GM12878 (cell line): ENCODE measurements at regions not wholly inside any gene's neighbourhood (a gene's known extent, or its start where the extent isn't known, plus 50 kb on each side); places are given as distances from the start of the nearest gene placed in this dataset.

ENCODE experiments used
- ATAC-seq: fragments of 200-7000 bp; cut with Tn5 transposase; 3 replicates; pipeline ENCODE4 v1.9.1; 2020; ENCODE audit warnings: mild to moderate bottlenecking, moderate library complexity
- BruUV-seq: library from RNA; stranded (reverse); fragments of 400-500 nt; replicated peaks from 2 replicates; lab custom pipeline; 2021; lab: Mats Ljungman, UMichigan
- CTCF ChIA-PET: fragments of 300-600 bp; sonication (Branson Sonifier 250); formaldehyde crosslinking; extraction: SDS; loops from one replicate; lab custom pipeline; 2021; ENCODE audit warnings: inconsistent platforms; lab: Yijun Ruan, JAX
- POLR2A ChIA-PET: fragments of 350-600 bp; formaldehyde crosslinking; extraction: SDS; loops from one replicate; lab custom pipeline; 2021; ENCODE audit warnings: inconsistent platforms; lab: Charles Lee
- RAD21 ChIA-PET: fragments of 300-600 bp; sonication (Branson Sonifier 250); formaldehyde crosslinking; loops from one replicate; lab custom pipeline; 2023; ENCODE audit warnings: antibody characterized with exemption; ENCODE audit not compliant: unreplicated experiment; lab: Charles Lee
- SMC1A ChIA-PET: fragments of 300-600 bp; sonication (Branson Sonifier 250); formaldehyde crosslinking; loops from one replicate; lab custom pipeline; 2023; ENCODE audit not compliant: unreplicated experiment, uncharacterized antibody; lab: Charles Lee
- DNase-seq: peaks from one replicate; pipeline ENCODE4 v3.0.0-alpha.2; 2011; ENCODE audit warnings: low read depth, low spot score
- FAIRE-seq: peaks from 3 replicates; lab custom pipeline; 2011; peaks lifted over from hg19 to GRCh38; lab: Jason Lieb, UNC
- H2AFZ ChIP-seq: 2 replicates; pipeline ENCODE4 v1.6.0; 2011; ENCODE audit warnings: low read depth, low read length, control low read depth; ENCODE audit not compliant: control insufficient read depth
- H3K27ac ChIP-seq: 2 replicates; pipeline ENCODE4 v1.5.1; 2011; ENCODE audit warnings: control low read depth; ENCODE audit not compliant: control insufficient read depth, insufficient read depth
- H3K27me3 ChIP-seq, 2 experiments: replicated peaks in 1 of 2; 2 replicates each; pipeline versions ENCODE4 v1.6.0 to v1.6.1; 2011; ENCODE audit warnings: low read length in 1 of 2; ENCODE audit not compliant: control insufficient read depth in 2 of 2, insufficient read depth in 2 of 2
- H3K36me3 ChIP-seq, 2 experiments: 2 replicates each; pipeline ENCODE4 v1.5.1; 2011; ENCODE audit warnings: low read length in 1 of 2; ENCODE audit not compliant: control insufficient read depth in 2 of 2, insufficient read depth in 2 of 2
- H3K4me1 ChIP-seq: 2 replicates; pipeline ENCODE4 v1.6.1; 2011; ENCODE audit warnings: mild to moderate bottlenecking, low read length, moderate library complexity, mixed read lengths; ENCODE audit not compliant: control insufficient read depth, insufficient read depth
- H3K4me2 ChIP-seq: 2 replicates; pipeline ENCODE4 v1.6.0; 2011; ENCODE audit warnings: control low read depth; ENCODE audit not compliant: control insufficient read depth, insufficient read depth
- H3K4me3 ChIP-seq: fragments of 200-600 bp; sonication (generic); 2 replicates; pipeline ENCODE4 v1.5.1; 2016
- H3K79me2 ChIP-seq: 2 replicates; pipeline ENCODE4 v1.6.0; 2011; ENCODE audit warnings: low read length; ENCODE audit not compliant: control insufficient read depth, insufficient read depth
- H3K9ac ChIP-seq: 2 replicates; pipeline ENCODE4 v1.8.0; 2011; ENCODE audit warnings: low read length, control low read depth, mixed read lengths; ENCODE audit not compliant: control insufficient read depth, insufficient read depth
- H3K9me3 ChIP-seq: replicated peaks from 3 replicates; pipeline ENCODE4 v1.5.1; 2011; ENCODE audit warnings: mild to moderate bottlenecking, low read length; ENCODE audit not compliant: control insufficient read depth, insufficient read depth
- H4K20me1 ChIP-seq: 2 replicates; pipeline ENCODE4 v1.6.0; 2011; ENCODE audit not compliant: control insufficient read depth, insufficient read depth
- BCL11A ChIP-seq: IDR thresholded peaks from 2 replicates; pipeline ENCODE4 v1.6.1; 2011; ENCODE audit warnings: low read depth, low read length
- BHLHE40 ChIP-seq, 2 experiments: fragments of 450-650 bp in 1 of 2; IDR thresholded peaks; 2 replicates each; pipeline ENCODE4 v1.6.1; 2011 to 2017; ENCODE audit warnings: low read depth in 2 of 2, borderline replicate concordance in 1 of 2, improper control_type of control experiment in 1 of 2, low read length in 1 of 2, mild to moderate bottlenecking in 1 of 2
- EED ChIP-seq: sonication (generic); IDR thresholded peaks from 2 replicates; pipeline ENCODE4 v1.6.1; 2016; ENCODE audit warnings: antibody characterized with exemption, low read depth
- KLF5 ChIP-seq: fragments of 450-650 bp; IDR thresholded peaks from 2 replicates; pipeline ENCODE4 v1.6.1; 2014; ENCODE audit warnings: mild to moderate bottlenecking; ENCODE audit not compliant: partially characterized antibody
- MXI1 ChIP-seq: fragments of 150-350 bp; IDR thresholded peaks from 2 replicates; pipeline ENCODE4 v1.6.1; 2011; ENCODE audit warnings: low read depth, mild to moderate bottlenecking, inconsistent platforms, low read length, improper control_type of control experiment
- MYB ChIP-seq: fragments of 150-350 bp; IDR thresholded peaks from 2 replicates; pipeline ENCODE4 v1.6.1; 2014; ENCODE audit warnings: mild to moderate bottlenecking, low read depth, low read length, borderline replicate concordance
- POLR2AphosphoS2 ChIP-seq: IDR thresholded peaks from 2 replicates; pipeline ENCODE4 v1.6.1; 2011; ENCODE audit warnings: low read depth, mild to moderate bottlenecking, low read length, improper control_type of control experiment, moderate library complexity
- RAD21 ChIP-seq: IDR thresholded peaks from 2 replicates; pipeline ENCODE4 v1.6.1; 2011; ENCODE audit warnings: mild to moderate bottlenecking, low read depth, low read length, moderate library complexity; ENCODE audit not compliant: insufficient read depth
- SMARCA5 ChIP-seq: fragments of 450-650 bp; IDR thresholded peaks from 2 replicates; pipeline ENCODE4 v1.6.1; 2017; ENCODE audit warnings: mild to moderate bottlenecking
- YY1 ChIP-seq: IDR thresholded peaks from 2 replicates; pipeline ENCODE4 v1.6.1; 2011; ENCODE audit warnings: low read depth, mild to moderate bottlenecking, low read length
- WGBS: methylation state at CpG from one replicate; pipeline ENCODE4 v1.1.6; 2016; ENCODE audit warnings: low lambda C conversion rate; ENCODE audit not compliant: insufficient replicate concordance, insufficient coverage; ENCODE audit errors: missing lambda C conversion rate; 5-methylcytosine and 5-hydroxymethylcytosine counted together
- in situ Hi-C: fragments of 300-500 bp; cut with MboI; formaldehyde crosslinking; loops from 9 replicates; pipeline ENCODE4 v1.14.3; 2018; ENCODE audit warnings: mixed read lengths
- intact Hi-C: fragments of 100-400 bp; cut with micrococcal nuclease; formaldehyde crosslinking; loops from one replicate; pipeline ENCODE4 v1.14.2; 2022; ENCODE audit not compliant: unreplicated experiment
- TF ChIP-seq, protein P1 (sequence below): fragments of 450-650 bp; IDR thresholded peaks from 2 replicates; pipeline ENCODE4 v1.6.1; 2017; ENCODE audit warnings: borderline replicate concordance
- TF ChIP-seq, protein P2 (sequence below): fragments of 150-350 bp; IDR thresholded peaks from 2 replicates; pipeline ENCODE4 v1.6.1; 2016; ENCODE audit warnings: low read depth, low read length

DNA sequence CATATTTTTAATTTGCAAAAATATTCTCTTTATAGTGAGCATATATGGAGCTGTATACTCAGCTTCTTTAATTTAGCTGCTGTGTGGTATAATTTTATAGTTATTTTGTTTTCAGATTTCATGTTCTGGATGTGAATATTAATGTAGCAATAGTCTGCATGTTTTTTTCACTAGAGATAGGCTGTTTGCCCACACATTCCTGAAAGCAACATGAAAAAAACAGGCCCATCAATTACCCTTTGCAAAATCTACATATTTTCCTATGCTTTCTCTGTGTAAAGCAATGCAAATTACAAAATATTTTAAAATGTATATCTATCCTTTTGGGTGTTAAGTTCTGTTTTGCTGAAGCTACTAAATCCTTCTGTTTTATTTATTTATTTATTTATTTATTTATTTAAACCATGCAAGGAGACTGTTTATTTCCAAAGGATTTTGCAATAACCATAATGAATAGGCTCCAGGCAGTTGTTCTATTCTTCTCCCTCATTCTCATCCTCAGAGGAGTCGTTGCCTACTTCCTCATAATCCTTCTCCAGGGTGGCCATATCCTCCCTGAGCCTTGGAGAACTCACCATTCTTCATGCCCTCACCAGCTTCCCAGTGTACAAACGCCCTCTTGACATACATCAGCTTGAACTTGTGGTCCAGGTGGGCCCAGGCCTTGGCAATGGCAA lies 277.1 kb downstream of the ANKRD50 start:
- CTCF ChIA-PET = no interaction called here
- no peaks in the 10 kb centered on the region for H3K9me3 ChIP-seq
- FAIRE-seq = no peak

More for the DNA sequence above, 277.1 kb downstream of the ANKRD50 start:
- TF ChIP-seq POLR2AphosphoS2 (no peak), MYB (no peak), EED (no peak), BCL11A (no peak), MXI1 (no peak), KLF5 (no peak), BHLHE40 (IDR thresholded peaks at IDR 0.05; ENCODE audit: borderline replicate concordance in 1 of 2, low read depth in 2 of 2, low read length in 1 of 2) (no peak), RAD21 (no peak), YY1 (no peak), SMARCA5 (no peak)
- TF ChIP-seq, protein P1, sequence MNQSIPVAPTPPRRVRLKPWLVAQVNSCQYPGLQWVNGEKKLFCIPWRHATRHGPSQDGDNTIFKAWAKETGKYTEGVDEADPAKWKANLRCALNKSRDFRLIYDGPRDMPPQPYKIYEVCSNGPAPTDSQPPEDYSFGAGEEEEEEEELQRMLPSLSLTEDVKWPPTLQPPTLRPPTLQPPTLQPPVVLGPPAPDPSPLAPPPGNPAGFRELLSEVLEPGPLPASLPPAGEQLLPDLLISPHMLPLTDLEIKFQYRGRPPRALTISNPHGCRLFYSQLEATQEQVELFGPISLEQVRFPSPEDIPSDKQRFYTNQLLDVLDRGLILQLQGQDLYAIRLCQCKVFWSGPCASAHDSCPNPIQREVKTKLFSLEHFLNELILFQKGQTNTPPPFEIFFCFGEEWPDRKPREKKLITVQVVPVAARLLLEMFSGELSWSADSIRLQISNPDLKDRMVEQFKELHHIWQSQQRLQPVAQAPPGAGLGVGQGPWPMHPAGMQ = no peak
- TF ChIP-seq, protein P2, sequence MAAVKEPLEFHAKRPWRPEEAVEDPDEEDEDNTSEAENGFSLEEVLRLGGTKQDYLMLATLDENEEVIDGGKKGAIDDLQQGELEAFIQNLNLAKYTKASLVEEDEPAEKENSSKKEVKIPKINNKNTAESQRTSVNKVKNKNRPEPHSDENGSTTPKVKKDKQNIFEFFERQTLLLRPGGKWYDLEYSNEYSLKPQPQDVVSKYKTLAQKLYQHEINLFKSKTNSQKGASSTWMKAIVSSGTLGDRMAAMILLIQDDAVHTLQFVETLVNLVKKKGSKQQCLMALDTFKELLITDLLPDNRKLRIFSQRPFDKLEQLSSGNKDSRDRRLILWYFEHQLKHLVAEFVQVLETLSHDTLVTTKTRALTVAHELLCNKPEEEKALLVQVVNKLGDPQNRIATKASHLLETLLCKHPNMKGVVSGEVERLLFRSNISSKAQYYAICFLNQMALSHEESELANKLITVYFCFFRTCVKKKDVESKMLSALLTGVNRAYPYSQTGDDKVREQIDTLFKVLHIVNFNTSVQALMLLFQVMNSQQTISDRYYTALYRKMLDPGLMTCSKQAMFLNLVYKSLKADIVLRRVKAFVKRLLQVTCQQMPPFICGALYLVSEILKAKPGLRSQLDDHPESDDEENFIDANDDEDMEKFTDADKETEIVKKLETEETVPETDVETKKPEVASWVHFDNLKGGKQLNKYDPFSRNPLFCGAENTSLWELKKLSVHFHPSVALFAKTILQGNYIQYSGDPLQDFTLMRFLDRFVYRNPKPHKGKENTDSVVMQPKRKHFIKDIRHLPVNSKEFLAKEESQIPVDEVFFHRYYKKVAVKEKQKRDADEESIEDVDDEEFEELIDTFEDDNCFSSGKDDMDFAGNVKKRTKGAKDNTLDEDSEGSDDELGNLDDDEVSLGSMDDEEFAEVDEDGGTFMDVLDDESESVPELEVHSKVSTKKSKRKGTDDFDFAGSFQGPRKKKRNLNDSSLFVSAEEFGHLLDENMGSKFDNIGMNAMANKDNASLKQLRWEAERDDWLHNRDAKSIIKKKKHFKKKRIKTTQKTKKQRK = no peak
- no peak overlapping the region for H2AFZ ChIP-seq
- no peaks in the 10 kb centered on the region for H3K79me2 ChIP-seq
- intact Hi-C loops = no loop called here
- ChIA-PET POLR2A (no interaction called here), RAD21 (no interaction called here), SMC1A (no interaction called here)
- no peak overlapping the region for H3K27ac ChIP-seq
- H3K4me3 ChIP-seq = no peak overlapping the region
- H3K9ac ChIP-seq = no peak overlapping the region
- BruUV-seq = no TSS peak
- no peaks in the 10 kb centered on the region for H3K36me3 ChIP-seq
- ATAC-seq (no peak), DNase-seq (no peak)
- no peak overlapping the region for H3K4me2 ChIP-seq
- in situ Hi-C loops = no loop called here
- WGBS = 0% methylated on average over 2 of the region's 2 CpGs
- H4K20me1 ChIP-seq = no peaks in the 10 kb centered on the region
- H3K4me1 ChIP-seq = no peaks in the 10 kb centered on the region
- no peaks in the 10 kb centered on the region for H3K27me3 ChIP-seq
